Midbrain (tissue), 1 donor: ENCODE measurements at regions not wholly inside any gene's neighbourhood (a gene's known extent, or its start where the extent isn't known, plus 50 kb on each side); places are given as distances from the start of the nearest gene placed in this dataset.
"Not testable (repeated sequence)": the region's sequence is repeated elsewhere in the genome, so short reads cannot be mapped to it uniquely, and the experiment has no call there.

Experiments
- DNase-seq: peaks from one replicate; lab custom pipeline; 2025; lab: John Stamatoyannopoulos, UW

DNA sequence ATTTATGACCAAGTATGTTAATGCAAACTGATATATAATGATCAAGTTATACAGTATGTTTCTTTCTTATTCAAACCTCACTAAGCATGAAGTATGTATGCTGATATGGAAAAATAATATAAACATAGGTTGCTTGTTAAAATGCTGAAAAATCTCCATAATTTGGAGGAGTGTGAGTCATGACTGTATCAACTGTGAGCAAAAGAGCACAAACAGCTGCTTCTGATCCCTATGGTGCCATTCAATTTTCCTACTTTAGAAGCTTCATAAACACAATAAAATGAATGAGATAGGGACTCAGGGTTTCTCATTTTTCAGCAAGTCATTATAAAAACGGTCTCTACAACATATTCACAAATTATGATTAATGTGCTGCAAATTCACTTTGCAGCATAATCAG lies 129.9 kb upstream of the TFPI start:
- DNase-seq = no peak

DNA sequence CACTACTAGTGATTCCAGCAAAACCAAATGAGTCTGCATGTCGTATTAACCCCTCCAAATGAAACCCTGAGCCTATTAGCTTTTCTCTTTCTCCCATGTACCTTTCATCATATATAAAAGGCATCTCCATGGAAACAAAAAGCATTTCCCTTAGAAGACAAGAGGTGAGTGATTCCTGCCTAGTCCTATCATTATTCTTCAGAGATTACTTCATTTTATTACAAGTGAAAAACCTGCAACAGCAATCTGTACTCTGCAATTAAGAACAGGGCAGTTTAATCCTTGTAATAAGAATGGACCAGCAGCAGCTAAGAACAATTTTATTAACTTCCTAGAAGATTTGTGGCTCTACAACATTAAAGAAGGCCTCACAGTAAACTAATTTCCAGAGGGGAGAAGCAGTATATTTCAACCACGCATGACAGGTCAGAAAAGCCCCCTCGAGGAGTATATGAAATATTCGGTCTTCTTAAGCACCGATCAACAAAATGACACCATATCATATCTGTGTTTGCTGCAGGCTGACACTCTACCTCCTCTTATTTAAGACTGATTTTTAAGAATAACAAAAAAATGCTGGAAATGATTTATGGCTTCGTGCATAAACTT lies 132.3 kb upstream of the TFPI start:
- DNase-seq = no peak

DNA sequence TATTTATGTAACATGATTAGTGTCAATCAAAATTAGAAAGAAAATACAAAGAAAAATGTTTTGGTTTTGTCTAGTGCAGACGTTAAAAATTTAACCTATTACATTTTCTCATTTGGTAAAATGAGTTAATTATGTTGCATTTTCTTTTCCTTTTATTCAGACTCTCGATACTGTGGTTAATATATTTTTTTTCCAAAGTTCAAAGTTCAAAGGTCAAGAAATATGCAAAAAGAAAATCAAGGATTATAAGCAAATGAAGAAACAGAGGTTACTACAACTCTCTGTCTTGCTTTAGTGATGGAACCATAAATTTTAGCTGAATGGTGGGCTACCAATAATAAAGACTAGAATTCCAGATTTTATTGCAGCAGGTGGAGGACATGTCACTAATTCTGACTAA lies 133.3 kb upstream of the TFPI start:
- DNase-seq = no peak

DNA sequence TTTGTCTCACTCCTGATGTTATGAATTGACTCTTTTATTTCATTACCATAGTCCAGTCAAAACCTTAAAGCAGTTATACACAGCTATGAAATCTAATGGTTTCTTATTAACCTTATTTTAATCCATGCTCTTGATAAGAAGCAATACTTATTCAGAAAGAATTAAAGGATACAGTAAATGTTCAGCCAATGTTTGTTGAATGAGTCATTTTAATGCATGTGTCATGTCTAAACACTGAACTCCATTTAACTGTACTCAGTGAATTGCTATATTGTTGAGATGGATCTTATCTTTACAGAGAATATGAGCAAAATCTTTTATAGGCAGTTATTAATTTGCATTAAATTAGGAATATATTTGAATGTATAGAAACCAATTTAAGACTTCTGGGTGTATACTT lies 135.1 kb upstream of the TFPI start:
- no peak for DNase-seq

DNA sequence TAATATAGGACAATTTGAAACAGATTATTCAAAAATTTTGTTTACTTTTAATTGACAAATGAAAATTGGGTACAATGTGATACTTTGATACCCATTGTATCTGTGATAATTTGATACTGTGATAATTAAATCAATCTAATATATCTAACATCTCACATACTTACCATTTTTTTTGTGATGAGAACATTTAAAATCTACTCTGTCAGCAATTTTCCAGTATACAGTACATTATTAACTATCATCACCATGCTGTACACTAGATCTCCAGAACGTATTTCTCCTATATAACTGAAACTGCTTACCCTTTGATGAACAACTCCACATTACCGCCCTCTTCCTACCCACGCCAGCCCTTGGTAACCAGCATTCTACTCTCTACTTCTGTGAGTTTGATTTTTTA lies 139.7 kb upstream of the TFPI start:
- no peak for DNase-seq

DNA sequence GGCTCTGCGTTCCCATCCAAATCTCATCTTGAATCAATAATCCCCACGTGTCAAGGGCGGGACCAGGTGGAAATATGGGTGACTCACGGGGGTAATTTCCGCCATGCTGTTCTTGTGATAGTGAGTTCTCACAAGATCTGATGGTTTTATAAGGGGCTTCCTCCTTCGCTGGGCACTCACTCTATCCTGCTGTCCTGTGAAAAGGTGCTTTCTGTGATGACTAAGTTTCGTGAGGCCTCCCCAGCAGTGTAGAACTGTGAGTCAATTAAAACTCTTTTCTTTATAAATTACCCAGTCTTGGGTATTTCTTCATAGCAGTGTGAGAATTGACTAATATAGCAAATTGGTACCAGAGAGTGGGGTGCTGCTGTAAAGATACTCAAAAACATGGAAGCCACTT lies 142.4 kb upstream of the TFPI start:
- not testable (repeated sequence) for DNase-seq

DNA sequence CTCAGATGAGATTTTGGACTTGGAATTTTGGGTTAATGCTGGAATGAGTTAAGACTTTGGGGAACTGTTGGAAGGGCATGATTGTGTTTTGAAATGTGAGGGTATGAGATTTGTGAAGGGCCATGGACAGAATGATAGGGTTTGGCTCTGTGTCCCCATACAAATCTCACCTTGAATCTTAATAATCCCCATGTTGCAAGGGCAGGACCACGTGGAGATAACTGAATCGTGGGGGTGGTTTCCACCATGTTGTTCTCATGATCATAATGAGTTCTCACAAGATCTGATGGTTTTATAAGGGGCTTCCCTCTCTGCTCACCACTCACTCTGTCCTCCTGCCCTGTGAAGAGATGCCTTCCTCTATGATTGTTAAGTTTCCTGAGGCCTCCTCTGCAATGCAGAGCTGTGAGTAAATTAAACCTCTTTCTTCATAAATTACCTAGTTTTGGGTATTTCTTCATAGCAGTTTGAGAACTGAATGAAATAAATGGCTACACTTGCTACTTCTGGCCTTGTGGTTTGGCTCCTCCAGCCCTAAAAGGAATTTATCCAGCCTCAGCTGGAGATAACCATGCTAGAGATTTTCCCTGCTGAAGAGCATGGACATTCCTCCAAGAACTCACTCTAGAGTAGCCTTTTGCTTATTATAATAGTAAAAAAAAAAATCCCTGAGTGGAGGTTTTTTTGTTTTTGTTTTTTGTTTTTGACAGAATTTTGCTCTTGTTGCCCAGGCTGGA lies 144.3 kb upstream of the TFPI start:
- no peak for DNase-seq

DNA sequence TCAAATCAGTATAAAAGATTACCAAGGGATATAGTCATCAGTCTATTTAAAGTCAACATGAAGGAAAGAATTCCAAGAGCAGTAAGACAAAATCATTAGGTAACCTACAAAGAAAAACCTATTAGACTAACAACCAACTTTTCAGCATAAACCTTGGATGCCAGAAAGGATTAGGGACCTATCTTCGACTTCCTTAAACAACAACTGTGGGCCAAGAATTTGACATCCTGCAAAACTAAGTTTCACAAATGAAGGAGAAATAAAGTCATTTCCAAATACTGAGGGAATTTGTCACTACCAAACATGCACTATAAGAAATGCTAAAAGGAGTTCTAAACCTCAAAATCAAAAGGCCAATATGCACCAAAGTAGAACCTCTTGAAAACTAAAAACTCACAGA lies 147.9 kb upstream of the TFPI start:
- DNase-seq = no peak

DNA sequence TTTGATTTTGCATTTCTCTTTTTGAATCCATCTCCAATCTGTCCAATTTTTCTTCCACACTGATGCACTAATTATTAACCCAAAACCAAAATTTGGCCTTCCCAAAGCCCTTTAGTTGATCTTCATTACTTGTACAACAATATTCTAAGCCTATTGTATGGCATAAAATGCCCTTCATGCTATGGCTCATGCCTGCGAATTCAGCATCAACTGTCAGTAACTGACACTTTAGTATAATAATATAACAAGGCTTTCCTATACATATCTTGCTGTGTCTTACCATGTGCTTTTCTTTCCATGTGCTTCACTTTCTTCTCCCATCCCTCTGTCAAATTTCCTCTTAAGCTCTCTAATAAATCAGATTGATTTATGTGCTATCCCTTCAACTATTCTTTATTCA lies 154.0 kb upstream of the TFPI start:
- DNase-seq = no peak

DNA sequence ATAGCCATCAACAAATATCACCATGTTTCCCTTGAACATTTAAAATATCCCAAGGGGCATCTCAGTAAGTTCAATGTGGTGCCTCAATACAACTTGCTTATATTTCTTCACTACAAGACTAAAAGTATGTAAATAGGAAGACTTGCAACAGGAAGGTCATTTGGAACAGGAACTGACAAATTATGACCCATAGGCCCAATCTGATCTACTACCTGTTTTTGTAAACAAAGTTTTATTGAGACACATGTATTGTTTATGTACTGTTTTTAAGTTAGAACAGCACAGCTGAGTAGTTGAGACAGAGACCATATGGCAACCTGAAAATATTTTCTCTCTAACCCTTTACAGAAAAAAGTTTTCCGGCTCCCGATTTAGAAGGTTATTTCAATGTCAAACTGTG lies 154.8 kb upstream of the TFPI start:
- no peak for DNase-seq

DNA sequence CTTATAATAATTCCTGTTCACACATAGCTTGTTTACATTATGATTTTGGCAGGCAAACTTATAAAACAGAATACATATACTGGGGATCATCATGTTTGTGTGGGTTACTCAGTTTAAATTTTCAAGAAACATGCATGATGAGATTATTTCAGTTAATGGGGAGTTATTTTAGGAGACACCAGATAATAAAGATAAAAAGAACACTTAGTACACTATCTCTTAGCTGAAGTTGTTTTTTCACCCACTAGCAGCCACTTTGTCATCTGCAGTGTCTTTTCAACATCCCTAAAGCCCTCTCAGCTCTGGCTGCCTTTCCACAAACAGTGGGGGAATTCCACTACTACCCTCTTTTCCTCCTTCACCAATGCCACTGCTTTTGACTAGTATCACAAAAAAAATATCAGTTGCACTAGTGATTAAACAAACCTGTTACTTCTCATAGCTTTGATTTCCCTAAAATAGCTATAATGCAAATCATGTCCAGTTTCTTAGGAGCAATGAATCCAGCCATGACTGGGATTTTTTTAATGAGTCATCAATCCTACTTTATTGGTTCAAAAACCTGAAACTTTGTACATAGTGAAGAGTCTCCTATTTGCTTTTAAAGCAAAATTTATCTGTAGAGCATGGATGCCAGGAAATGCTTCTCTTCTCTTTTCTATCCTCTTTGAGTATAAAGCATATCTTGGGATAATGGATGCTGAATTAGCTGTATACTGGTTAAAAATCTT lies 156.7 kb upstream of the TFPI start:
- DNase-seq = no peak

DNA sequence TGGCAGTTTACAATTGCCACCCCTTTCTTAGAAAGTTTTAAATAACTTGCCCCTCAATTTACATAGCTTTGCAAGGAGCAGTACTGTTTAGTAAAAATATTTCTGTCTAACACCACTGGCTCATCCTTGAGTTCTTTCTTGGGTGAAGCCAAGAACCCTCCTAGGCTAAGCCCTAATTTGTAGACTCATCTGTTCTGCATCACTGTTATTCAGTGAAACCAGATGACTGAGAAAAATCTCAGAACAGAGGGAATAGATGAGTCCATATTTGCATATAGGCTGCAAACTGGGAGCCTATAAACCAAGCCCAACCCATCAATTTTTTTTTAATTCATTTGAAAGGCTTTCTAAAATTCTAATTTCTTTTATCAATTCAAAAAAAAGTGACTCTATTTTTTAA lies 161.4 kb upstream of the TFPI start:
- no peak for DNase-seq

DNA sequence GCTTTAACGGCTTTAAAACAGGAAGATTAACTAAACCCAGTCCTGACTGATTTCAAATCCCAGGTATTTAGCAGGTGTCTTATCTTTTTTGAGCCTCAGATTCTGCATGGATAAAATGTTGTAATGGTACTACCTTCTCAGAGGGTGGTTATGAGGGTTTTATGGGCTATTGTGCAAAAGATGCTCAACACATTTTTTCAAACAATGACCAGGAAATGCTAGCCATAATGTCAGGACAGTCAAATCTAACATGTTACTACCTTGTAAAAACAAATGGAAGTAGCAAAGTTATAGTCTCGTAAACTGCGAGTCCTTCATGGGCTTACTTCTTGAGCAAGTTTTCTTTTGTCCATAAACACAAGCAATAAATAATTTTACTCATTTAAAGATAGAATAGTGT lies 162.1 kb upstream of the TFPI start:
- DNase-seq = no peak

DNA sequence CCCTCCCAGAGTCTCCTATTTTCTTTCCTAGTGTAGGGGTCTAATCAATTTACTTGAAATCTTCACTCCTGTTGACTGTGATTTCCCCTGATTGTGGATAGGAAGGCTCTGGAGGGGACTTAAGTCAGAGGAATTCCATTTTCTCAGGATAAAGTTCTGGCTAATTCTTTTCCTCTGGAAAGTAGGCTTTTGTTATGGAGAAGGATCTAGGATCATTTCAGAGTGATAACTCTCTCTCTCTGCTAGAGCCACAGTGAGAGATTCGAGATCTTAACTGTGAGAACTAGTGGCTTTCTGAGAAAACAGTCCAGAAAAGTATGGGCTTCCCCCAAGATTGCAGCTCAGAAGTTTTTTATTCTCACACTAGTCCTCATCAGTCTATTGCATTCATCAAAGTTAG lies 163.9 kb upstream of the TFPI start:
- DNase-seq = no peak

DNA sequence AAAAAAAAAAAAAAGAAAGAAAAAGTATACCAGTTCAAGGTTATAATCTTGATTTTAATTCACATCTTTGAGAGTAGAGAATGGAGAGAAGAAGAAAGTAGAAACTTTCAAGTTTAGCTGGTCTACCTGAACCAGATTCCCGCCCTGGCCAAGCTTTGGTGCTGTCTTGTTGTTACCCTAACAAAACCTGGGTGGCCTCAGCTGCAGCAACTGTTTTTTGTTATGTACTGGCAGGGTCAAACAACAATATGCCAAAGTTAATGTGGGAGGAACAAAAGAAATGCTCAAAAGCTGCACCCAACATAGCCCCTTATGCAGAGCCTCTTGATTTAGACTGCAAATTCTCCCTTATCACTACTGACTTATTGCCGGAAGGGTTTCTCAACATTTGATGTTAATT lies 165.3 kb upstream of the TFPI start:
- DNase-seq = no peak

DNA sequence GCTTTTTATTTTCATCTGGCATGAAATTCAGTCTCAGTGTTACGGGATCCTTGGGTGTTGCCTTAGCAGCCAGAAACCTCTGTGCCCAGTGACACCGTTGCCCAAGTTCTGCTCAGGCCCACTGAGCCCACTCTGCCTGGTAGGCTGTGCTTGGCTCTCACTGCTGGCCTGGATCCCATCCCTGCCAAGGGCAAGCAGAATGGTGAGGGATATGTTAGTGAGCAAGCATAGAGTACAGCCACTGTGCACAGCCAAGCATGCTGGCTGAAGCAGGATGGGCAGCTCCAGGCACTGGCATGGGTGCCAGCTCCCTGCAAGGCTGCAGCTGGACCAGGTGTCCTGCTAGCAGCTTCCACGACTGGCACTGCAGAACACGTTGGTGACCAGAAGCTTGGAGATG lies 194.7 kb upstream of the TFPI start:
- DNase-seq = no peak

DNA sequence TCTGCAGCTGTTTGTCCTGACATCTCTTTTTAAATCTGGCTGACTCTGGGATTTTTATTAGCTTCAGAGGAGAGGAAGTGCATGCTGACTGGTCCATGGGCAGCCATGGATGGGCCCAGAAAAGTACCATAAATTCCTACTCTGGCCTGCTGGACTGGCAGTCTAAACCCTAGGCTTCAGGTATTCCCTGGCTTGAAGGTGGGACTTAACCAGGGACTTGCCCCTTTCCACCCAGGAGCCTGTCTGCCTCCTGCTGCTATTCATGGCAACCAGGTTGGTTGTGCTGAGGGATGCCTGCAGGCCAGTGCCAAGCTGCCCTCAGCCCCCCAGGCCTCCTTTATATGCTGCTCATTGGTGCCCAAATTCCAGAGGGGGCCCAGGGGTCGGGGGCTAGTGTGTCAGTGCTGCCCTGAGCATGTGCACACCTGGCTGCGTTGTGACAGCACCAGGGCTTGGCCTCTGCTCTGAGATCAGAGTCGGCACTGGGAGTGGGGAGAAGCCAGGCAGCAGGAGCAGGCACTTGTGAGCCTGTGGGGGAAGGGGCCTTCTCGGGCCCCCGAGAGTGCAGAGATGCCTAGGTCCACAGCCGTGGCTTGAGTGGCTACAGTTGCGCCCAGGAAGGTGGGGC lies 195.7 kb upstream of the TFPI start:
- no peak for DNase-seq

DNA sequence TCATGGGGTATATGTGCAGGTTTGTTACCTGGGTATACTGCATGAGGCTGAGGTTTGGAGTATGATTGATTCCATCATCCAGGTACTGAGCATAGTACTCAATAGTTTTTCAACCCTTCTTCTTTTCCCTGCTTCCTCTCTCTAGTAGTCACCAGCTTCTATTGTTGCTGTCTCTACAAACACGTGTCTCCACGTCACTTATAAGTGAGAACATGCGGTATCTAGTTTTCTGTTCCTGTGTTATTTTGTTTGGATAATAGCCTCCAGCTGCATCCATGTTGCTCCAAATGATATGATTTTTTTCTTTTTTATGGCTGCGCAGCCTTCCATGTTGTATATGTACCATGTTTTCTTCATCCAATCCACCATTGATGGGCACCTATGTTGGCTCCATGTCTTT lies 214.8 kb upstream of the TFPI start:
- no peak for DNase-seq

DNA sequence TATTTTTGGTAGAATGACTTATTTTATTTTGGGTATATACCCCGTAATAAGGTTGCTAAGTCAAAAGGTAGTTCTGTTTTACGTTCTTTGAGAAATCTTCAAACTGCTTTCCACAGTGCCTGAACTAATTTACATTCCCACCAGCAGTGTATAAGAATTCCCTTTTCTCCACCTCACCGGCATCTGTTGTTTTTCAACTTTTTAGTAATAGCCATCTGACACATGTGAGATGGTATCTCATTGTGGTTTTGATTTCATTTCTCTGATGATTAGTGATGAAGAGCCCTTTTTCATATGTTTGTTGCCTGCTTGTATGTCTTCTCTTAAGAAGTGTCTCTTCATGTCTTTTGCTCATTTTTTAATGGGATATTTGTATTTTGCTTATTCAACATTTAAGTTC lies 215.2 kb upstream of the TFPI start:
- no peak for DNase-seq

DNA sequence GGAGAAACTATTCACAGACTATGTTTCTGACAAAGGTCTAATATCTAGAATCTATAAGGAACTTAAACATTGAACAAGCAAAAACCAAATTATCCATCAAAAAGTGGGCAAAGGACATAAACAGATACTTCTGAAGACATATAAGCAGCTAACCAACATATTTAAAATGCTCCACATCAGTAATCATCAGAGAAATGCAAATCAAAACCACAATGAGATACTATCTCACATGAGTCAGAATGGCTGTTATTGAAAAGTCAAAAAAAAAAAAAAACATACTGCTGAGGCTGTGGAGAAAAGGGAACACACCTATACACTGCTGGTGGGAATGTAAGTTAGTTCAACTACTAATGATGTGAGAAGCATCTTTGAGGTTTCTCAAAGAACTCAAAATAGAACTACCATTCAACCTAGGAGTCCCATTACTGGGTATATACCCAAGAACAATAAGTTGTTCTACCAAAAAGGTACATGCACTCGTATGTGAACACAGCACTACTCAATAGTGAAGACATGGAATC lies 220.4 kb upstream of the TFPI start:
- no peak for DNase-seq

DNA sequence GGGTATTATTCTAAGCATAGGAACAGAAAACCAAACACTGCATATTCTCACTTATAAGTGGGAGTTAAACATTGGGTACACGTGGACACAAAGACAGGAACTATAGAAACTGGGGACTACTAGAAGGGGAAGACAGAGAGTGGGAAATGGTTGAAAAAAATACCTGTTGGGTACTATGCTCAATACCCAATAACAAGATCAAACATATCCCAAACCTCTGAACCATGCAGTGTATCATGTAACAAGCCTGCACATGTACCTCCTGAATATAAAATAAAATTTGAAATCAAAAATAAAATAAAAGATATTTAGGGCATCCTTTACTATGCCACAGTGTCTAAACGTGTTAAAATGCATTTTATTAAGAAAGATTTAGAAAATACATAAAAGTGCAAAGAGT lies 221.0 kb upstream of the TFPI start:
- DNase-seq = no peak

DNA sequence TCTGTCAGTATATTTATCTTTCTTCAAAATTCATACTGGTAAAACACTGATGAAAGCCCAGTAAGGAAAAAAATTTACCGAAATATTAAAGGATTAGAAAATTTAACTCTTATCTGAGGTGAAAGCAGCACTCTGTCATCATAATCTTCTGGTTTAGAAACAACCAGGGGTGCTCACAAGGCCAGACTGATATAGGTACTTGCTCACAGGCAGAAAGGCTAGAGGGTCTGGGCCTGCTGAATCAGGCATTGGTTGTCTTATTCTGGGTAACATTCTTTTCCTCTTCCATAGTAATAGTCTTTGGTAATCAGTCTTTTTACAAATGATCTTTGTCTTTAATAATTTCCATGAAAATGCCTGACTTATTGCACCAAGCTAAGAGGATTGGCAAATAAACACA lies 221.4 kb upstream of the TFPI start:
- DNase-seq = no peak

DNA sequence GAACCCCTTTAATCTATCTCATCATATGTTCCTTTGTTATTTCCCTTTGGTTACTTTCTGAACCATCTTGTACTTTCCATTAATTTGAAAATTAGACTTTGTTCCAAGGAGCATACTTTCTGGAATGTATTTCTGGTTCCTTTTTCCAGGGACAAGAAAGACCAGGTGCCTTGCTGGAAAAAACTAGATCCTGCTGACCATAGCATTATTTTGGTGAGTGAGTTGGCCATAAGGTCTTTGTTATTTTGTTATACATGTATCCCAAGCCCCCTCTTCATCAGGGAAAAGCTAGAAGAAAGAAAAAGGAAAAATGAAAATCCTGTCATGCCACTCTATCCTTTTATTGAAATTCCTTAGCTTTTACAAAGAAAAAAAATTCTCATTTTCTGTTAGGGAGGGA lies 228.1 kb upstream of the TFPI start:
- no peak for DNase-seq
